Esophagus muscularis mucosa (tissue), 3 donors: ENCODE measurements at regions not wholly inside any gene's neighbourhood (a gene's known extent, or its start where the extent isn't known, plus 50 kb on each side); places are given as distances from the start of the nearest gene placed in this dataset.

ENCODE experiments used
- POLR2A ChIP-seq: fragments of 450-650 bp; IDR thresholded peaks from one replicate; pipeline ENCODE4 v1.6.1; 2017; ENCODE audit warnings: antibody characterized with exemption, moderate library complexity, mild to moderate bottlenecking, low read depth
- POLR2AphosphoS5 ChIP-seq, 2 donors: sonication (generic); formaldehyde crosslinking; IDR thresholded peaks; one replicate each; pipeline ENCODE4 v1.6.1; 2017; ENCODE audit warnings: antibody characterized with exemption in 2 of 2
- TF ChIP-seq, protein P1 (sequence below), 3 experiments: fragments of 200-600 bp in 2 of 3; fragments of 450-650 bp in 1 of 3; sonication (generic) in 2 of 3; IDR thresholded peaks; one replicate each; pipeline ENCODE4 v1.5.1; 2017 to 2019; ENCODE audit warnings: antibody characterized with exemption in 3 of 3, mild to moderate bottlenecking in 2 of 3, moderate library complexity in 1 of 3

- no peak for TF ChIP-seq POLR2A
- TF ChIP-seq, protein P1, sequence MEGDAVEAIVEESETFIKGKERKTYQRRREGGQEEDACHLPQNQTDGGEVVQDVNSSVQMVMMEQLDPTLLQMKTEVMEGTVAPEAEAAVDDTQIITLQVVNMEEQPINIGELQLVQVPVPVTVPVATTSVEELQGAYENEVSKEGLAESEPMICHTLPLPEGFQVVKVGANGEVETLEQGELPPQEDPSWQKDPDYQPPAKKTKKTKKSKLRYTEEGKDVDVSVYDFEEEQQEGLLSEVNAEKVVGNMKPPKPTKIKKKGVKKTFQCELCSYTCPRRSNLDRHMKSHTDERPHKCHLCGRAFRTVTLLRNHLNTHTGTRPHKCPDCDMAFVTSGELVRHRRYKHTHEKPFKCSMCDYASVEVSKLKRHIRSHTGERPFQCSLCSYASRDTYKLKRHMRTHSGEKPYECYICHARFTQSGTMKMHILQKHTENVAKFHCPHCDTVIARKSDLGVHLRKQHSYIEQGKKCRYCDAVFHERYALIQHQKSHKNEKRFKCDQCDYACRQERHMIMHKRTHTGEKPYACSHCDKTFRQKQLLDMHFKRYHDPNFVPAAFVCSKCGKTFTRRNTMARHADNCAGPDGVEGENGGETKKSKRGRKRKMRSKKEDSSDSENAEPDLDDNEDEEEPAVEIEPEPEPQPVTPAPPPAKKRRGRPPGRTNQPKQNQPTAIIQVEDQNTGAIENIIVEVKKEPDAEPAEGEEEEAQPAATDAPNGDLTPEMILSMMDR (IDR thresholded peaks at IDR 0.05) = no peak
- TF ChIP-seq POLR2AphosphoS5 (IDR thresholded peaks at IDR 0.05) = no peak
These were observed 509.0 kb upstream of the NECTIN3 start for GRCh38 chr3:110562621-110563020.
